ENCODE measurements at regions not wholly inside any gene's neighbourhood (a gene's known extent, or its start where the extent isn't known, plus 50 kb on each side); places are given as distances from the start of the nearest gene placed in this dataset.

- Histone ChIP-seq H3K4me3 (ENCODE audit: low read length) (no peak overlapping the region), H3K4me1 (ENCODE audit: insufficient read depth, low read length) (no peaks in the 10 kb centered on the region), H2AFZ (ENCODE audit: low read depth, low read length) (no peak overlapping the region), H3K36me3 (ENCODE audit: insufficient read depth, low read length) (no peaks in the 10 kb centered on the region), H3K27me3 (ENCODE audit: insufficient read depth, low read length) (no peaks in the 10 kb centered on the region), H3K9me3 (ENCODE audit: low read length) (no peaks in the 10 kb centered on the region)
These were observed 465.9 kb downstream of the PLA2G4A start for GRCh38 chr1:187294421-187295201.

GRCh38 chr1:187300081-187300480 is 471.3 kb downstream of the PLA2G4A start:
- H3K9me3 ChIP-seq (ENCODE audit: low read length): no peaks in the 10 kb centered on the region
- H3K4me1 ChIP-seq (ENCODE audit: insufficient read depth, low read length): no peaks in the 10 kb centered on the region
- H3K4me3 ChIP-seq (ENCODE audit: low read length): no peak overlapping the region
- H3K36me3 ChIP-seq (ENCODE audit: insufficient read depth, low read length): no peaks in the 10 kb centered on the region
- H2AFZ ChIP-seq (ENCODE audit: low read depth, low read length): no peak overlapping the region
- H3K27me3 ChIP-seq (ENCODE audit: insufficient read depth, low read length): no peaks in the 10 kb centered on the region

GRCh38 chr1:187306710-187307415 is 478.1 kb downstream of the PLA2G4A start:
- no peaks in the 10 kb centered on the region for H3K9me3 ChIP-seq (ENCODE audit: low read length)
- no peaks in the 10 kb centered on the region for H3K4me1 ChIP-seq (ENCODE audit: insufficient read depth, low read length)
- H3K27me3 ChIP-seq (ENCODE audit: insufficient read depth, low read length): no peaks in the 10 kb centered on the region
- no peak overlapping the region for H2AFZ ChIP-seq (ENCODE audit: low read depth, low read length)
- no peak overlapping the region for H3K4me3 ChIP-seq (ENCODE audit: low read length)
- H3K36me3 ChIP-seq (ENCODE audit: insufficient read depth, low read length): no peaks in the 10 kb centered on the region

- no peak overlapping the region for H2AFZ ChIP-seq (ENCODE audit: low read depth, low read length)
- H3K9me3 ChIP-seq (ENCODE audit: low read length): no peaks in the 10 kb centered on the region
- H3K4me1 ChIP-seq (ENCODE audit: insufficient read depth, low read length): no peaks in the 10 kb centered on the region
- no peaks in the 10 kb centered on the region for H3K27me3 ChIP-seq (ENCODE audit: insufficient read depth, low read length)
- no peak overlapping the region for H3K4me3 ChIP-seq (ENCODE audit: low read length)
- no peaks in the 10 kb centered on the region for H3K36me3 ChIP-seq (ENCODE audit: insufficient read depth, low read length)
These were observed 481.4 kb downstream of the PLA2G4A start for GRCh38 chr1:187310038-187310631.

GRCh38 chr1:187313115-187313514 is 484.4 kb downstream of the PLA2G4A start:
- no peak overlapping the region for H2AFZ ChIP-seq (ENCODE audit: low read depth, low read length)
- no peaks in the 10 kb centered on the region for H3K27me3 ChIP-seq (ENCODE audit: insufficient read depth, low read length)
- no peak overlapping the region for H3K4me3 ChIP-seq (ENCODE audit: low read length)
- no peaks in the 10 kb centered on the region for H3K36me3 ChIP-seq (ENCODE audit: insufficient read depth, low read length)
- H3K9me3 ChIP-seq (ENCODE audit: low read length): no peaks in the 10 kb centered on the region
- H3K4me1 ChIP-seq (ENCODE audit: insufficient read depth, low read length): no peaks in the 10 kb centered on the region

- no peaks in the 10 kb centered on the region for H3K9me3 ChIP-seq (ENCODE audit: low read length)
- H3K36me3 ChIP-seq (ENCODE audit: insufficient read depth, low read length): no peaks in the 10 kb centered on the region
- H3K27me3 ChIP-seq (ENCODE audit: insufficient read depth, low read length): no peaks in the 10 kb centered on the region
- no peaks in the 10 kb centered on the region for H3K4me1 ChIP-seq (ENCODE audit: insufficient read depth, low read length)
- H3K4me3 ChIP-seq (ENCODE audit: low read length): no peak overlapping the region
- H2AFZ ChIP-seq (ENCODE audit: low read depth, low read length): no peak overlapping the region
These were observed 497.8 kb downstream of the PLA2G4A start for GRCh38 chr1:187326557-187326956.

GRCh38 chr1:187336441-187337168 is 507.9 kb downstream of the PLA2G4A start:
- Histone ChIP-seq H2AFZ (ENCODE audit: low read depth, low read length) (no peak overlapping the region), H3K4me1 (ENCODE audit: insufficient read depth, low read length) (no peaks in the 10 kb centered on the region), H3K36me3 (ENCODE audit: insufficient read depth, low read length) (no peaks in the 10 kb centered on the region), H3K27me3 (ENCODE audit: insufficient read depth, low read length) (no peaks in the 10 kb centered on the region), H3K9me3 (ENCODE audit: low read length) (no peaks in the 10 kb centered on the region), H3K4me3 (ENCODE audit: low read length) (no peak overlapping the region)

GRCh38 chr1:187338762-187339412 is 510.1 kb downstream of the PLA2G4A start:
- Histone ChIP-seq H3K27me3 (ENCODE audit: insufficient read depth, low read length) (no peaks in the 10 kb centered on the region), H3K36me3 (ENCODE audit: insufficient read depth, low read length) (no peaks in the 10 kb centered on the region), H3K4me3 (ENCODE audit: low read length) (no peak overlapping the region), H3K9me3 (ENCODE audit: low read length) (no peaks in the 10 kb centered on the region), H3K4me1 (ENCODE audit: insufficient read depth, low read length) (no peaks in the 10 kb centered on the region), H2AFZ (ENCODE audit: low read depth, low read length) (no peak overlapping the region)

GRCh38 chr1:187342495-187342894 is 513.7 kb downstream of the PLA2G4A start:
- no peaks in the 10 kb centered on the region for H3K27me3 ChIP-seq (ENCODE audit: insufficient read depth, low read length)
- H3K9me3 ChIP-seq (ENCODE audit: low read length): no peaks in the 10 kb centered on the region
- no peaks in the 10 kb centered on the region for H3K4me1 ChIP-seq (ENCODE audit: insufficient read depth, low read length)
- no peak overlapping the region for H3K4me3 ChIP-seq (ENCODE audit: low read length)
- no peaks in the 10 kb centered on the region for H3K36me3 ChIP-seq (ENCODE audit: insufficient read depth, low read length)
- no peak overlapping the region for H2AFZ ChIP-seq (ENCODE audit: low read depth, low read length)

- H2AFZ ChIP-seq (ENCODE audit: low read depth, low read length): no peak overlapping the region
- H3K27me3 ChIP-seq (ENCODE audit: insufficient read depth, low read length): no peaks in the 10 kb centered on the region
- H3K4me3 ChIP-seq (ENCODE audit: low read length): no peak overlapping the region
- no peaks in the 10 kb centered on the region for H3K36me3 ChIP-seq (ENCODE audit: insufficient read depth, low read length)
- H3K4me1 ChIP-seq (ENCODE audit: insufficient read depth, low read length): peaks cover 4% of the 10 kb centered on the region
- no peaks in the 10 kb centered on the region for H3K9me3 ChIP-seq (ENCODE audit: low read length)
These were observed 545.3 kb downstream of the PLA2G4A start for GRCh38 chr1:187374082-187374481.

GRCh38 chr1:187374742-187375141 is 546.0 kb downstream of the PLA2G4A start:
- no peak overlapping the region for H2AFZ ChIP-seq (ENCODE audit: low read depth, low read length)
- H3K9me3 ChIP-seq (ENCODE audit: low read length): no peaks in the 10 kb centered on the region
- H3K4me1 ChIP-seq (ENCODE audit: insufficient read depth, low read length): peaks cover 4% of the 10 kb centered on the region

GRCh38 chr1:187383366-187383765 is 554.6 kb downstream of the PLA2G4A start:
- no peaks in the 10 kb centered on the region for H3K9me3 ChIP-seq (ENCODE audit: low read length)
- H2AFZ ChIP-seq (ENCODE audit: low read depth, low read length): no peak overlapping the region
- no peak overlapping the region for H3K4me3 ChIP-seq (ENCODE audit: low read length)
- no peaks in the 10 kb centered on the region for H3K36me3 ChIP-seq (ENCODE audit: insufficient read depth, low read length)
- no peaks in the 10 kb centered on the region for H3K27me3 ChIP-seq (ENCODE audit: insufficient read depth, low read length)
- H3K4me1 ChIP-seq (ENCODE audit: insufficient read depth, low read length): no peaks in the 10 kb centered on the region

More at GRCh38 chr1:187374742-187375141, 546.0 kb downstream of the PLA2G4A start:
- H3K4me3 ChIP-seq (ENCODE audit: low read length): no peak overlapping the region
- H3K27me3 ChIP-seq (ENCODE audit: insufficient read depth, low read length): no peaks in the 10 kb centered on the region
- H3K36me3 ChIP-seq (ENCODE audit: insufficient read depth, low read length): no peaks in the 10 kb centered on the region

Measured in neuron (in vitro differentiated cells).